ENCODE measurements at regions not wholly inside any gene's neighbourhood (a gene's known extent, or its start where the extent isn't known, plus 50 kb on each side); places are given as distances from the start of the nearest gene placed in this dataset.
A peak's percentile ranks its signal among the peaks of the same experiment; 100 is the strongest.

GRCh38 chr1:55650444-55650843 lies 435.3 kb upstream of the USP24 start:
- ATAC-seq (ENCODE audit: low FRiP score) = no peak
- DNase-seq = no peak
- Histone ChIP-seq H3K27me3 (ENCODE audit: control insufficient read depth in 1 of 2, insufficient read depth in 2 of 2, low read length in 1 of 2) (no peaks in the 10 kb centered on the region), H3K4me1 (ENCODE audit: control insufficient read depth in 1 of 2, insufficient read depth in 2 of 2, low read length in 2 of 2) (no peaks in the 10 kb centered on the region), H3K27ac (ENCODE audit: low read depth in 1 of 2, low read length in 2 of 2) (no peak overlapping the region), H3K9me3 (ENCODE audit: control insufficient read depth, low read length) (no peaks in the 10 kb centered on the region), H3K4me3 (ENCODE audit: low read length in 2 of 2) (no peak overlapping the region), H3K36me3 (ENCODE audit: control insufficient read depth in 1 of 2, insufficient read depth in 2 of 2, low read length in 1 of 2) (no peaks in the 10 kb centered on the region)
- WGBS, 2 donors = 10 to 17% methylated on average over 3 of the region's 3 CpGs
- intact Hi-C loops (cut with DNase I) = no loop called here

DNA sequence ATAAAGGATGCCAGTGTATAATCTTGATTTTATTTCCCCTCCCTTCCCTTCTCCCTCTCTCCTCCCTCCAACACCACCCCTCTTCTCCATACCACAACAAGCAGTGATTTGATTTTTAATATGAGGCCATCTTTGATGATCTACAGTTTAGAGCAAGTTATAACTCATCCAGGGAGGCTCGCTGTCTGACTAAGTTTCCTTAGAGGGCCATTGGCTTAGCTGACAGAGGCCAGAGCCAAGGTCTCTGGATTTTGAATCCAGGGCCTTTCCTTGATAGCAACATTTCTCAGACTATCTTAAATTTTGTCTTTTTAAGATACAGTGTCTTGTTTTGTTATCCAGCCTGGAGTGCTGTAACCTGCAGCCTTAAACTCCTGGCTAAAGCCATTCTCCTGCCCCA lies 431.0 kb upstream of the USP24 start:
- Histone ChIP-seq H3K9me3 (ENCODE audit: control insufficient read depth, low read length) (no peaks in the 10 kb centered on the region), H3K4me3 (ENCODE audit: low read length in 2 of 2) (no peak overlapping the region), H3K4me1 (ENCODE audit: control insufficient read depth in 1 of 2, insufficient read depth in 2 of 2, low read length in 2 of 2) (no peaks in the 10 kb centered on the region), H3K36me3 (ENCODE audit: control insufficient read depth in 1 of 2, insufficient read depth in 2 of 2, low read length in 1 of 2) (no peaks in the 10 kb centered on the region), H3K27me3 (ENCODE audit: control insufficient read depth in 1 of 2, insufficient read depth in 2 of 2, low read length in 1 of 2) (no peaks in the 10 kb centered on the region), H3K27ac (ENCODE audit: low read depth in 1 of 2, low read length in 2 of 2) (no peak overlapping the region)
- intact Hi-C loops (cut with DNase I) = no loop called here
- ATAC-seq (ENCODE audit: low FRiP score) (no peak), DNase-seq (no peak)
- 44 to 47% methylated on average over 1 of the region's 1 CpG for WGBS, 2 donors

DNA sequence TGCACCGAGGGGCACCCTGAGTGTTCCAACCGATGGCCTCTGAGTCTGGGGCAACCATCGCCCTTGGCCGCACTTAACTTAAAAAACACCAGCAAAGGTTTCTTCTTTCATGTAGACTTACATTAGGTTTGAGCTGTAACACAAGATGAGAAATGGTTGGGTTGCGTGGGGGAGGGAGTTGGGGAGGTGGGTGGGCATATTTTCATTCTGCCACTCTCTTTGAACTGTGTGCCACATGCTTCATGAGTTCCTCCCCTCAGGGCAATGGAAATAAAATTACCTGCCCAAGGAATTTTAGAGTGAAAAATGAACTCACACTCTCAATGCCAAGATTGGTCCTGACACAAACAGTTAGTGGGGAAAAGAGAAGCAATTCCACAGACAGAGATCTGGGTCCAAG lies 430.1 kb upstream of the USP24 start:
- H3K27ac ChIP-seq (ENCODE audit: low read depth in 1 of 2, low read length in 2 of 2) = no peak overlapping the region
- H3K9me3 ChIP-seq (ENCODE audit: control insufficient read depth, low read length) = no peaks in the 10 kb centered on the region
- no peak overlapping the region for H3K4me3 ChIP-seq (ENCODE audit: low read length in 2 of 2)
- intact Hi-C loops (cut with DNase I) = no loop called here
- no peaks in the 10 kb centered on the region for H3K4me1 ChIP-seq (ENCODE audit: control insufficient read depth in 1 of 2, insufficient read depth in 2 of 2, low read length in 2 of 2)
- WGBS, 2 donors = 95 to 96% methylated on average over 5 of the region's 5 CpGs
- ATAC-seq (ENCODE audit: low FRiP score) (no peak), DNase-seq (no peak)
- no peaks in the 10 kb centered on the region for H3K27me3 ChIP-seq (ENCODE audit: control insufficient read depth in 1 of 2, insufficient read depth in 2 of 2, low read length in 1 of 2)
- no peaks in the 10 kb centered on the region for H3K36me3 ChIP-seq (ENCODE audit: control insufficient read depth in 1 of 2, insufficient read depth in 2 of 2, low read length in 1 of 2)

DNA sequence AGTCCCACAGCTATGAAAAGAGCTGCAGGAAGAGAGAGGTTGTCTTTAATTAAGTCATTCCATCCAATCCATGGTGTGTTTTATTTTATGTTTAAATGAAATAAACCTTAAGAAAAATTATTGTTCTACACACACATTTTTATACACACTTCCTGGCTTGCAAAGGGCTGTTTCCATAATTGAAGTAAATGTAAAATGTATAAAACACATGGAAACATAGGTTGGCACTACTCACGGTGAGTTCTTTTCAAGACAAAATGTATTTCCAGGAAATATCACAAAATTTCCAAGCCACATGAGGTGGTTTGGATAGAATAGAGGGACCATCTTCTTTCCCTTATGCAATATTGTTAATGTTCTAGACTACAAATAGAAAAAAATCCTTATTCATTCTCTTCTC lies 426.8 kb upstream of the USP24 start:
- Histone ChIP-seq H3K27me3 (ENCODE audit: control insufficient read depth in 1 of 2, insufficient read depth in 2 of 2, low read length in 1 of 2) (no peaks in the 10 kb centered on the region), H3K36me3 (ENCODE audit: control insufficient read depth in 1 of 2, insufficient read depth in 2 of 2, low read length in 1 of 2) (no peaks in the 10 kb centered on the region), H3K9me3 (ENCODE audit: control insufficient read depth, low read length) (no peaks in the 10 kb centered on the region), H3K4me1 (ENCODE audit: control insufficient read depth in 1 of 2, insufficient read depth in 2 of 2, low read length in 2 of 2) (no peaks in the 10 kb centered on the region), H3K4me3 (ENCODE audit: low read length in 2 of 2) (no peak overlapping the region), H3K27ac (ENCODE audit: low read depth in 1 of 2, low read length in 2 of 2) (no peak overlapping the region)
- ATAC-seq (ENCODE audit: low FRiP score) (no peak), DNase-seq (no peak)
- 85 to 98% methylated on average over 1 of the region's 1 CpG for WGBS, 2 donors
- intact Hi-C loops (cut with DNase I) = no loop called here

- Histone ChIP-seq H3K4me1 (ENCODE audit: control insufficient read depth in 1 of 2, insufficient read depth in 2 of 2, low read length in 2 of 2) (no peaks in the 10 kb centered on the region), H3K4me3 (ENCODE audit: low read length in 2 of 2) (peak overlapping the region in 1 of 2 donors; percentile 66), H3K27ac (ENCODE audit: low read depth in 1 of 2, low read length in 2 of 2) (peak overlapping the region; percentile 84 to 86), H3K9me3 (ENCODE audit: control insufficient read depth, low read length) (no peaks in the 10 kb centered on the region), H3K36me3 (ENCODE audit: control insufficient read depth in 1 of 2, insufficient read depth in 2 of 2, low read length in 1 of 2) (no peaks in the 10 kb centered on the region), H3K27me3 (ENCODE audit: control insufficient read depth in 1 of 2, insufficient read depth in 2 of 2, low read length in 1 of 2) (no peaks in the 10 kb centered on the region)
- ATAC-seq (ENCODE audit: low FRiP score) (peak; percentile 79), DNase-seq (peak; percentile 87 to 89)
- 10 to 14% methylated on average over 7 of the region's 7 CpGs for WGBS, 2 donors
- intact Hi-C loops (cut with DNase I) = no loop called here
Observed at GRCh38 chr1:55640708-55641473, 425.7 kb upstream of the USP24 start.

DNA sequence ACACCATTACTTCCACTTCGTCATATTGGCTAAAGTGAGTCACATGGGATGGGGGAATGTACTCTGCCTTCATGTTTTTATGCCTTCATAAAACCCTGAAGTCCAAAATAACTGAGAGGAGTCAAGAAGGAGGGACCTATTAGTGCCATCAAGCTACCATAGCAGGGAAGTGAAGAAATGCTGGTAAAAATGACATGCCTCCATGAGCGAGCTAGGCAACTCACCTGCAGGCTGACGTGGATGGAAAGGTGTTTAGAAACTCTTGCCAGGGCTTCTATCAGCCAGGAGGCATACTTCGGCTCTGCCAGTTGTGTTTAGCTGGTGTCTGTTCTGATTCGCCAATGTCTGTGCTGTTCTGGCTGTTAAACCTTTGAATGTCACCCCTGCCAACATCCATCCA lies 424.4 kb upstream of the USP24 start:
- no peaks in the 10 kb centered on the region for H3K27me3 ChIP-seq (ENCODE audit: control insufficient read depth in 1 of 2, insufficient read depth in 2 of 2, low read length in 1 of 2)
- intact Hi-C loops (cut with DNase I) = loop anchor here in 1 of 2 donors (2.0 kb wide), 1 partner anchor 13 kb away; no protein-coding TSS in a partner anchor
- 91 to 94% methylated on average over 5 of the region's 5 CpGs for WGBS, 2 donors
- no peak for ATAC-seq (ENCODE audit: low FRiP score)
- H3K27ac ChIP-seq (ENCODE audit: low read depth in 1 of 2, low read length in 2 of 2) = no peak overlapping the region
- no peak overlapping the region for H3K4me3 ChIP-seq (ENCODE audit: low read length in 2 of 2)
- DNase-seq = no peak
- no peaks in the 10 kb centered on the region for H3K36me3 ChIP-seq (ENCODE audit: control insufficient read depth in 1 of 2, insufficient read depth in 2 of 2, low read length in 1 of 2)
- H3K4me1 ChIP-seq (ENCODE audit: control insufficient read depth in 1 of 2, insufficient read depth in 2 of 2, low read length in 2 of 2) = peaks cover 4 to 10% of the 10 kb centered on the region in 2 donors
- H3K9me3 ChIP-seq (ENCODE audit: control insufficient read depth, low read length) = no peaks in the 10 kb centered on the region

DNA sequence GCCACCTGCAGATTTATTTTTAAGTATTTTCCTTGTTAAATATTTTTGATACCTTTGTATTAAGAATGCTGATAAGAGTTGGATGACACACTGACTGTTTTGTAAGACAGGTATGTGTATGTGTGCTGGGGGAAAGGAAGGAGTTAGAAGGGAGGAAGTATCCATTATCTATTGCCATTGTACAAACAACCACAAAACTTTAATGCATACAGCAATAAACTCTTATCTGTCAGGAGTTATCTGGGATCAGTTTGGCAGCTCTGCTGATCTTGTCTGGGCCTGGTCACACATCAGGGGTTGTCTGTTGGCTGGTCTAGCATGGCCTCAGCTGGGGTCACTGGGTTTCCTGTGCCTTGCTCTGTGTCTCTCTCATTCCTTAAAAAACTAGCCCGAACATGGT lies 423.9 kb upstream of the USP24 start:
- H3K36me3 ChIP-seq (ENCODE audit: control insufficient read depth in 1 of 2, insufficient read depth in 2 of 2, low read length in 1 of 2) = no peaks in the 10 kb centered on the region
- H3K27me3 ChIP-seq (ENCODE audit: control insufficient read depth in 1 of 2, insufficient read depth in 2 of 2, low read length in 1 of 2) = no peaks in the 10 kb centered on the region
- DNase-seq = no peak
- no peaks in the 10 kb centered on the region for H3K9me3 ChIP-seq (ENCODE audit: control insufficient read depth, low read length)
- intact Hi-C loops (cut with DNase I) = loop anchor here in 1 of 2 donors (2.0 kb wide), 1 partner anchor 14 kb away; no protein-coding TSS in a partner anchor
- H3K4me1 ChIP-seq (ENCODE audit: control insufficient read depth in 1 of 2, insufficient read depth in 2 of 2, low read length in 2 of 2) = peaks cover 5 to 15% of the 10 kb centered on the region in 2 donors
- no peak overlapping the region for H3K4me3 ChIP-seq (ENCODE audit: low read length in 2 of 2)
- ATAC-seq (ENCODE audit: low FRiP score) = no peak
- no peak overlapping the region for H3K27ac ChIP-seq (ENCODE audit: low read depth in 1 of 2, low read length in 2 of 2)
- 80 to 83% methylated on average over 1 of the region's 1 CpG for WGBS, 2 donors

- Histone ChIP-seq H3K4me1 (ENCODE audit: control insufficient read depth in 1 of 2, insufficient read depth in 2 of 2, low read length in 2 of 2) (peaks cover 7 to 16% of the 10 kb centered on the region in 2 donors), H3K9me3 (ENCODE audit: control insufficient read depth, low read length) (no peaks in the 10 kb centered on the region), H3K27ac (ENCODE audit: low read depth in 1 of 2, low read length in 2 of 2) (peak overlapping the region; percentile 40 to 57), H3K36me3 (ENCODE audit: control insufficient read depth in 1 of 2, insufficient read depth in 2 of 2, low read length in 1 of 2) (no peaks in the 10 kb centered on the region), H3K4me3 (ENCODE audit: low read length in 2 of 2) (no peak overlapping the region), H3K27me3 (ENCODE audit: control insufficient read depth in 1 of 2, insufficient read depth in 2 of 2, low read length in 1 of 2) (no peaks in the 10 kb centered on the region)
- ATAC-seq (ENCODE audit: low FRiP score) (no peak), DNase-seq (no peak)
- intact Hi-C loops (cut with DNase I) = no loop called here
- 66 to 75% methylated on average over 1 of the region's 1 CpG for WGBS, 2 donors
Observed at GRCh38 chr1:55636696-55637095, 421.5 kb upstream of the USP24 start.

- intact Hi-C loops (cut with DNase I) = no loop called here
- Histone ChIP-seq H3K27me3 (ENCODE audit: control insufficient read depth in 1 of 2, insufficient read depth in 2 of 2, low read length in 1 of 2) (no peaks in the 10 kb centered on the region), H3K36me3 (ENCODE audit: control insufficient read depth in 1 of 2, insufficient read depth in 2 of 2, low read length in 1 of 2) (no peaks in the 10 kb centered on the region), H3K4me3 (ENCODE audit: low read length in 2 of 2) (no peak overlapping the region), H3K4me1 (ENCODE audit: control insufficient read depth in 1 of 2, insufficient read depth in 2 of 2, low read length in 2 of 2) (peaks cover 7 to 16% of the 10 kb centered on the region in 2 donors), H3K9me3 (ENCODE audit: control insufficient read depth, low read length) (no peaks in the 10 kb centered on the region), H3K27ac (ENCODE audit: low read depth in 1 of 2, low read length in 2 of 2) (peak overlapping the region; percentile 93 to 98)
- 2 to 3% methylated on average over 2 of the region's 2 CpGs for WGBS, 2 donors
- ATAC-seq (ENCODE audit: low FRiP score) (peak; percentile 70), DNase-seq (no peak)
Observed at GRCh38 chr1:55635856-55636255, 420.7 kb upstream of the USP24 start.

All from aorta (tissue), 5 donors.